Inflammatory macrophage treated with lipopolysaccharide for 4 hours (primary cell): ENCODE measurements at regions not wholly inside any gene's neighbourhood (a gene's known extent, or its start where the extent isn't known, plus 50 kb on each side); places are given as distances from the start of the nearest gene placed in this dataset.

Experiments used
- DNase-seq: peaks from one replicate; pipeline ENCODE4 v3.0.0-alpha.2; 2020

DNA sequence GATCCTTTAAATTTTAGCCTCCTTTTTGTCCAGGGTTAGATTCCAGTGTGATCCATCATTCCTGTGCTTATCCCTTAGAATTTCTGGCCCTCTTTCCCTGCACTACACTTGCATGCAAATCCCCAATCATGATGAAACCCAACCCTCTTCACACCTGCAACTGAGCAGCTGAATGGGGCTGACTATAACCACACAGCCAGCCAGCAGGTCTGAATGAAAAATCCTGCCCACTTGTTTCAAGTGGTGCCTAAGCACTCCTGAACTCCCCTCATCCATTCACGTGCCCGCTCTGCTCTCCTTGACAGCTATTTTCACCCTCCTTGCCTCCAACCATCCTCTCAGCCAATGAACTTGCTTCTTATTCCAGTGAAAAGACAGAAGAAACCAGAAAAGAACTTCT, 80.5 kb upstream of the AFF3 start:
- DNase-seq: no peak

DNA sequence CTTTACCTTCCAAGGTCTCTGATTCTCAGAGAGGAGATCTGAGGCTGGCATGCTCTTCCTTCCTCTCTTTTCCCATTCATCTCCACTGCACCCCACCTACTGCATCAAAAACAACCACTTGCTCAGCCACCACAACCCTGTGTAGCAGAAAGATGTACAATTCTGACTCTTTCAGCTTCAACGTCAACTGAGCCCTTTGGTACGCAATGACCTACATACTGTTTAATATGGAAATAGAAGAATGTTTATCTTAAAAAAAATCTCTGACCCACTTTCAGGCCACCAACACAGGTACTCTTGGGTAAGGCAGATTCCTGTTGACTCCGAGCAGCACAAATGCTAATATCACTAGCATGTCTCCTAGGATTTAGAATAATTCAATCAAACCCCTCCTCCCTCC, 76.2 kb upstream of the AFF3 start:
- no peak for DNase-seq

- no peak for DNase-seq
Measured at GRCh38 chr2:100217323-100217722, 74.9 kb upstream of the AFF3 start.

GRCh38 chr2:100216015-100216414, 73.6 kb upstream of the AFF3 start:
- DNase-seq: no peak

GRCh38 chr2:100215371-100215770, 73.0 kb upstream of the AFF3 start:
- DNase-seq: no peak

- peak; percentile 49 for DNase-seq
Measured at GRCh38 chr2:100214265-100214971, 72.0 kb upstream of the AFF3 start.

- no peak for DNase-seq
Measured at GRCh38 chr2:100213595-100213994, 71.2 kb upstream of the AFF3 start.

GRCh38 chr2:100212850-100213249, 70.5 kb upstream of the AFF3 start:
- no peak for DNase-seq

DNA sequence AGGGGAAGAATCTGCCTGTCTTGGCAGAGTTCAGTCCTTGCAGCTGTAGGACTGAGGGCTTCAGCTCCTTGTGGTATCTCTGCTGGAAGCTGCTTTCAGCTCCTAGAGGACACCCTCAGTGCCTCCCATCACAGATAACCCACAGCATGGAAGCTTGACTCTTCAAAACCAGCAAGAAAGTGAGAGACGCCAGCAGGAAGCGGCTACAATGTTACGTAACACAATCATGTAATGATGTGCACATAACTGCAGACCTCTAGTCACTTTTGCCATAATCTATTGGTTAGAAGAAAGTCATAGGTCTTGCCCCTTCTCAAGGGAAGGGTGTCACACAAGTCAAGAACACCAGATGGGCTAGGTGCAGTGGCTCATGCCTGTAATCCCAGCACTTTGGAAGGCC, 69.1 kb upstream of the AFF3 start:
- DNase-seq: peak; percentile 75

DNA sequence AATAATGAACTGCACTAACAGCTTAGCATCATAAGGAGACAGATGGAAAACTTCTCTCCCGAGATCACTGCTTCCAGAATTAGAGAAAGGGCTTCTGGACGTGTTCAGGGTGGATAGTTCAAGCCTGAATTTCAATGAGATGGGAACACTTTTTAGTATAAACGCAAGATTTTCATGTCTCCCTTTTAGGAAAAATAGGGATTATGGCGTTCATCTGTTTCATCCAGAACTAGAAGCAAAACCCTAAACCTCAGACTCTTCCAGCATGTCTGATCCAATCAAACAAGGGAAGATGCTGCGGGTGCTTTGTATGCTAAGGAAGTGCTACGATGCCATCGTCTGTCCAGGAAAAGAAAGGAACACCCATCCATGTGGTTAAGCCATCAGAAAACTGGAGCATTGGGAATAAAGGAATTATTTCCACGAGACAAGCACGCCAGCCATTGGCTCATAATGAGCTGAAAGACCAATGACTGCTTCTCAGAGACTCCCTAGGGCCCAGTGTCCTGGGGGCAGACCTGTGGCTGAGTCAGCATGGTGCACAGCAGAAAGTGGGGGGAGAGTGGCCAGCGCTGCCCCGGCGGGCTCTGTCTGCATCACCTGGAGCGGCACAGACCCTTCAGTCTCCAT, 65.9 kb upstream of the AFF3 start:
- DNase-seq: no peak

DNA sequence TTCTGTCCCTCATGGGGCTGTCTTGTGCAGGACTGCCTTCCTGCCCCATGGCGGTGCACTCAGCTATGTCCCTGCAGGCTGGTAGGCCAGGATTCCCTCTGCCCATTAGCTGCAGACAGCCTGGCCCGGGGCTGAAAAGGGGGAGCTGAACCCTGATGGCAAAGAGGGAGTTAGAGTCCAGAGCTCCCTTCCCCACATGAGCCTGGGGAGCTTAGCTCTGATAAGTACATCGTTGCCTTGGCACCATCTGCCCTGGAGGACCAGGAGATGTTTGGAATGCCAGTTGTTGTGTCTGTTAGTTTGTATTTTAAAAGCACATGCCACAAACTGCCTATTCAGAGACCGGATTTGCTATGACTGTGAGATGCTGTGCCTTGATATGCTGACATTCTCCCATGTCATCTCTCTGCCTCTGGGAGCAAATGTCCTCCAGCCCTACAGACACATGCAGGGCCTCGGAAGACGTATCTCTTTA, 65.1 kb upstream of the AFF3 start:
- DNase-seq: no peak

- DNase-seq: no peak
Measured at GRCh38 chr2:100206731-100207255, 64.4 kb upstream of the AFF3 start.

- no peak for DNase-seq
Measured at GRCh38 chr2:100205174-100205573, 62.8 kb upstream of the AFF3 start.

DNA sequence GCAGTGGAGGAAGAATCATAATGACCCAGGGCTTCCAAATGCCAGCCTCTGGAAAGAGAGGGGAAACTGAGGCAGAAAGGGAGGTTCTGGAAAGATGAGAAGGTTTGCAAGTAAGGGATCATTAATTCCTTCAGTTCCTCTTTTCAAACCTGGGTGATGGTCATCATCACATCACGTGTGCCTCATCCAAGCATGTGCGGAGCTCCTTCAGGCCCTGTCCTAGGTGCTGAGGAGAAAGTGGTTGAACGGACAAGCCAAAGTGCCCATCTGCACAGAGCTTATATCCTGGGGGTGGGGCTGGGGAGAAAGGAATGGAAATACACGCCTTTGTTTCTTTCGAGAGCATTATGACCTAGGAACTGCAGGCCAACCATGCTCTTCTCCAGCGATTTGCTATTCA, 60.2 kb upstream of the AFF3 start:
- DNase-seq: no peak

- DNase-seq: no peak
Measured at GRCh38 chr2:100200985-100201384, 58.6 kb upstream of the AFF3 start.

- DNase-seq: no peak
Measured at GRCh38 chr2:100199421-100199820, 57.0 kb upstream of the AFF3 start.

DNA sequence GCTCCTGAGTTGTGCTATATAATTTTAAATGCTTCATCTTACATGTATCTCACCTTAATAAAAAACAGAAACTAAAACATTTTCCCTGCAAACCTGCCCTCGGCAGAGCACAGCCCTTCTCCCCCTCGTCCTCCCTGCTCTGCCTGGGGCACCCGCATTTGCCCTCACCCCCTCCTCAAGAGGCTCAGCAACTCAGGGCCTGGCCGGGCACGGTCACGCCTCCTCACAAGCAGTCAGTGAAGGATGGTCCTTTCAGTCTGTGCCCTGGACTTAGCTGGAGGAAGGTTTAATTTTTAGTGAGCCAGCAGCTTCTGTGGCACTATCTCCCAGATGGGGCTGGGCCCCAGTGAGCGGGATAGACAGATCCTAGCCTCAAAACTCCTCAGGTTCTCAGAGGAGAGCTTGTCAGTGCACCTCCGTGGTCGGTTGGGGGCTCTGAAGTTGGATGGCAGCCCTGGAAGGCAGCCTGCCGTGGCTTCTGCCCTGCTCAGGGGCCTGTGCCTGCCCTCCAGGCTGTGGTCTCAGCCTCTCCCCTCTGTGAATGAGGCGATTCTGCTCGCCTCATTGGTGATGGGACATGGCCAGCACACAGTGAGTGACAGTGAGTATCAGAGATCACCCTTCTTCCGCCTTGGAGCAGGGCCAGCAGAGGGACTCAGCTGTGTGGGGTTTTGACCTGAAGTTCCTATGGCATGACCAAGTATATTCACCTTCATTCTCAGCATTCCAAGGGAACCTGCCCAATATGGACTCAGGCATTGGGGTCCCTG, 56.3 kb upstream of the AFF3 start:
- no peak for DNase-seq

DNA sequence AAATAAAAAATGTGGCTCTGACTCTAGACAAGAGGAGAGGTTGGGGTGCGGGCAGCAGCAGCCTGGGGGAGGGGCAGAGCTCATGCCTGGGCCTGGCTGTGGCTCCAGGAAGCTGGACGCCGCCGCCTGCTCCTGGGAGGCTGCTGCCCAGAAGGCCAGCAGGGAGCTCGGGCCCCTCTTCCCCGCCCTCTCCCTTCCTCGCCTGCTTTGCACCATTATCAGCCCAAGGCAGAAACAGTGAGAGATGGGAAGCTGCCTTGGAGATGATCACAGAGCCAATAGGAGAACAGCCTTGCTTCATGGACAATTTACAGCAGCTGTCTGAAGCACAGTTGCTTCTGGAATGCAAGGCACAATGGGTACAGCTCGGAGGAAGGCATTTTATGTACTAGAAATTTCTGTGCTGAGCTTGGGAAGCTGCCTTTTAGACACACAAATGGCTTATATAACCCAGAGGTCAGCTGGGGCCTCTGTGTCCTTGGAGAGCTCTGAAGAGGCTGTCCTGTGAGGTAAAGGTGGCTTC, 55.3 kb upstream of the AFF3 start:
- DNase-seq: no peak

DNA sequence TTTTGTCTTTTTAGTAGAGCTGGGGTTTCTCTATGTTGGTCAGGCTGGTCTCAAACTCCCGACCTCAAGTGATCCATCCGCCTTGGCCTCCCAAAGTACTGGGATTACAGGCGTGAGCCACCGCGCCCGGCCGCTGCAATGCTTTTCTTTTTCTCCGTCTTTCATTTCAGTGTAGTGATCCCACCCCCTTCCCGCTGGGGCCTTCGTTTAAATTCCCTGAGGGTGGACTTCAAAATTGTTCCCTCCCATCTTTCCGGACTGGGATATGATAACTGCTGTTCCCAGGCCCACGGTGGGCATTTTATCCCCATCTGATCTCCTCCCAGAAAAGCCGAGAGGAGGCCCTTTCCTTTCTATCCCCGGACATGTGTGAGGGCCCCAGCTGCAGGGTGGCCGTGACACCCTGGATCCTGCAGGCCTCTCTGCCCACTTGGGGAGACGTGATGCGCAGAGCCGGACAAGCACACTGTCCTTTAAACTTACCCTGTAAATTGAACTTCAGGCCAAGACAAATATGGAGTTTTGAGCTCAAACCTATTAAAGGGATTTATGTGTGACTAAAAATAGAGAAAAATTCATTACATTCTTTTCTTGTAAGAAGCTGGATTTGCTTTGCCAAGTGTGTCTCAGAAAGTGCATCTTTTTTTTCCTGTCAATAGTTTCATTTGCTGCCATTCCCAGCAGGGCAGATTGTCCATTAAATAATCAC, 54.5 kb upstream of the AFF3 start:
- no peak for DNase-seq

GRCh38 chr2:100195942-100196341, 53.6 kb upstream of the AFF3 start:
- DNase-seq: no peak

DNA sequence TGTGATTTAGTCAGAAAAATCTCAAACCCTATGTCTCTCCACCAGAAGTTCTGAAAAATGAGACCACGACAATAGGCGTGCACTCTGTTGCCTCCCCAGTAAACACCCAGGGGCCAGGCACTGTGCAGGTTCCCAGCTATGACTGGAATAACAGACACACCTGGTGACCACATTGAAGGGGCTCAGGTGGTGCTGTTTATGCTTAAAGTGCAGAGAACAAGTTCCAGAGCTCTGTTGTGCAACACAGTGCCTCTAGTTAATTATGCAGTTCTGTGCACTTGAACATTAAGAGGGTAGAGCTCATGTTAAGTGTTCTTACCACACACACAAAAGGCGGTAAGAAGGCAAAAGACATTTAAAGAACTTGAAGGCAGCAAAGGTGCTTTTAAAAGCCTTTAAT, 52.6 kb upstream of the AFF3 start:
- DNase-seq: no peak

GRCh38 chr2:100193291-100193710, 50.9 kb upstream of the AFF3 start:
- DNase-seq: no peak

- peak; percentile 23 for DNase-seq
Measured at GRCh38 chr2:100192825-100193224, 50.4 kb upstream of the AFF3 start.
